Ovary (tissue), 3 donors: ENCODE measurements at regions not wholly inside any gene's neighbourhood (a gene's known extent, or its start where the extent isn't known, plus 50 kb on each side); places are given as distances from the start of the nearest gene placed in this dataset.

Experiments
- EP300 ChIP-seq: sonication (generic); formaldehyde crosslinking; IDR thresholded peaks from one replicate; pipeline ENCODE4 v1.6.1; 2017; ENCODE audit warnings: antibody characterized with exemption
- POLR2A ChIP-seq: fragments of 450-650 bp; IDR thresholded peaks from one replicate; pipeline ENCODE4 v1.6.1; 2017; ENCODE audit warnings: antibody characterized with exemption, mild to moderate bottlenecking, moderate library complexity
- TF ChIP-seq, protein P1 (sequence below), 3 donors: fragments of 450-650 bp in 2 of 3; fragments of 200-600 bp in 1 of 3; IDR thresholded peaks; one replicate each; pipeline versions ENCODE4 v1.5.1 to v1.8.0; 2016 to 2022; ENCODE audit warnings: antibody characterized with exemption in 3 of 3, mild to moderate bottlenecking in 1 of 3
- donor health status: DM: no; HTN: no; CAD: no.

DNA sequence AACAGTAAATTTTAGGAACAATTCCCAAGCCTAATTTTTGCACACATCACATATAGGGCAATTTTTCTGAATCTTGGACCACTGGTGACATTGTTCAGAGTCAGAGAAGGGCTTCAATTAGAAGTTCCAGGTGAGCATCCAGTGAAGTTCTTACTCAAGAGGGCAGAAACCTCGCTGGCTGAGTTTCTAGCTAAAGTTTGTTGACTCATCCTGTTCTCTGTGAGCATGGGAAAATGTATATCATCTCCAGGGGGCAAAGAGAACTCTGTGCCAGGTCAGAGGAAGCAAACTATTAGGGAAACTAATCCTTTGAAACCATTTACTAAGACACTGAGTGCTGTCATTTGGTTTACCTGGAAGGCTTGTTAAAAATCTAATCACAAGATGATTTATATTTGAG, 695.6 kb upstream of the IGFBP3 start:
- TF ChIP-seq POLR2A: no peak
- no peak for TF ChIP-seq EP300
- TF ChIP-seq, protein P1, sequence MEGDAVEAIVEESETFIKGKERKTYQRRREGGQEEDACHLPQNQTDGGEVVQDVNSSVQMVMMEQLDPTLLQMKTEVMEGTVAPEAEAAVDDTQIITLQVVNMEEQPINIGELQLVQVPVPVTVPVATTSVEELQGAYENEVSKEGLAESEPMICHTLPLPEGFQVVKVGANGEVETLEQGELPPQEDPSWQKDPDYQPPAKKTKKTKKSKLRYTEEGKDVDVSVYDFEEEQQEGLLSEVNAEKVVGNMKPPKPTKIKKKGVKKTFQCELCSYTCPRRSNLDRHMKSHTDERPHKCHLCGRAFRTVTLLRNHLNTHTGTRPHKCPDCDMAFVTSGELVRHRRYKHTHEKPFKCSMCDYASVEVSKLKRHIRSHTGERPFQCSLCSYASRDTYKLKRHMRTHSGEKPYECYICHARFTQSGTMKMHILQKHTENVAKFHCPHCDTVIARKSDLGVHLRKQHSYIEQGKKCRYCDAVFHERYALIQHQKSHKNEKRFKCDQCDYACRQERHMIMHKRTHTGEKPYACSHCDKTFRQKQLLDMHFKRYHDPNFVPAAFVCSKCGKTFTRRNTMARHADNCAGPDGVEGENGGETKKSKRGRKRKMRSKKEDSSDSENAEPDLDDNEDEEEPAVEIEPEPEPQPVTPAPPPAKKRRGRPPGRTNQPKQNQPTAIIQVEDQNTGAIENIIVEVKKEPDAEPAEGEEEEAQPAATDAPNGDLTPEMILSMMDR (IDR thresholded peaks at IDR 0.05): no peak
